HTR-8/SVneo (cell line): ENCODE measurements at regions not wholly inside any gene's neighbourhood (a gene's known extent, or its start where the extent isn't known, plus 50 kb on each side); places are given as distances from the start of the nearest gene placed in this dataset.
"Not testable (repeated sequence)": the region's sequence is repeated elsewhere in the genome, so short reads cannot be mapped to it uniquely, and the experiment has no call there.

ENCODE experiments used
- DNase-seq: peaks from one replicate; pipeline ENCODE4 v3.0.0; 2011; ENCODE audit warnings: low spot score, mixed read lengths; ENCODE audit not compliant: insufficient read length
- FAIRE-seq: peaks from 2 replicates; lab custom pipeline; 2011; peaks lifted over from hg19 to GRCh38; lab: Jason Lieb, UNC

DNA sequence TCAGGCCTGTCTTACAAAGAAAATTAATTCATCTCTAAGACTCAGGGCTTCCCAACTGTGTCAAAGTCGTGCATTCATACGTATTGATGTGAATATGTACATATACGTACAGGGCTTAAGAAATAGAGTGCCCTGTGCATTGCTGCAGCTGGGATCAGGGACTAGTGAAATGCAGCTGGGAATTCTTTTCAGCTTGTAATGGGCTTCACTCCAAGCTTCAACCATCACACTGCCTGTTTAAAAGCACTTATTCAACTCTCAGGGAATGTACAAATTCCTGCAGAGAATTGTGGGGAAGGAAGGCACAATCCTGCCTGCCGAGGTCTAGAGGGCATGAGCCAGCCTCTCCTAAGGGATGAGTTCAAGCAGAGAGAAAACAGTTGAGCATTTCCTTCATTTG is 59.6 kb upstream of the MAN2A1 start:
- DNase-seq = no peak

DNA sequence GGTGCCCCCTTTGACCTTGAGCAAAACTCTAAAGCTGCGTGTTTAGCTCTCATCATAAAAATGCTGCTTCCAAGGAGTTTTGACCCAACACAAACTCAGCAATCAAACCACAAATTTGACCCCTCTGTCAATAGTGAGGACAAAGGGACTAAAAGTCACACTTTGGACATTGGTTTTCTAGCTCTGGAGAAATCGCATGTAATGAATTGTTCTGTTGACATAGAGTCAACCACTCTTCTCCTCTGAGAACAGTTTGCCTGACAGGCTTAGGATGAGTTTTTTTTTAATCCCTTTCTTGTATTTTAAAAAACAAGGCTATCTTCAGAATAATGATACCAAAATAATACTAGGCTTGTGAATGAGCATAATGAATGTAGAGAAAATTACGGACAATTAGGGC is 61.1 kb upstream of the MAN2A1 start:
- DNase-seq = no peak
- FAIRE-seq = no peak

More for the DNA sequence above, 59.6 kb upstream of the MAN2A1 start:
- FAIRE-seq = no peak

DNA sequence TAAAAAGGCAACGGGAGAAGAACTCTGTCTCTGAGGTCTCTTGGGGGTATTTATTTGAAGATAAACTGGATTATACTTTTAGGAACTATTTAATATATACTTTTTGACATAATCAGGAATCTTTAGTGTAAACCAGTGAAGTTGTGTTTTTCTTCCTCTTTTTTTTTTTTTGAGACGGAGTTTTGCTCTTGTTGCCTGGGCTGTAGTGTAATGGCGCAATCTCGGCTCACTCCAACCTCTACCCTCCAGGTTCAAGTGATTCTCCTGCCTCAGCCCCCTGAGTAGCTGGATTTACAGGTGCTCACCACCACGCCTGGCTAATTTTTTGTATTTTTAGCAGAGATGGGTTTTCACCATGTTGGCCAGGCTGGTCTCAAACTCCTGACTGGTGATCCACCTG is 68.5 kb upstream of the MAN2A1 start:
- not testable (repeated sequence) for DNase-seq, FAIRE-seq

DNA sequence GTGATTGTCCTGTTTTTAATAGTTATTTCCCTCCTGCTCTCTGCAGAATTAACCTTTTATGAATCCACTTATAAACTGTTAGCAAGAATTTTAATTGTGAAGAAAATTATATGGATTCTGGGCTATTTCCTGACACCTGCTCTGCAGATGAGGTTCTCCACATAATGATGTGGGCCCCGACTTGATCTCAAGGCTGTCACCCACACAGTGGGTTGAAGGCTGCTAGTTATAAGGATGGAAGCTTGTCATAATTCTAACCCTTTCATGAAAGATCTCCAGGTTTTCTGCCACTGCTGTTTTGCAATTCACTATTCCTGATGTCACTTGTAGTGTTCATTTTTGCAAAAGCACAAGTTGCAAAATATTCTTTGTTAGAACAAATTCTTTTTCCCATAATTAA is 69.1 kb upstream of the MAN2A1 start:
- DNase-seq = no peak
- no peak for FAIRE-seq

DNA sequence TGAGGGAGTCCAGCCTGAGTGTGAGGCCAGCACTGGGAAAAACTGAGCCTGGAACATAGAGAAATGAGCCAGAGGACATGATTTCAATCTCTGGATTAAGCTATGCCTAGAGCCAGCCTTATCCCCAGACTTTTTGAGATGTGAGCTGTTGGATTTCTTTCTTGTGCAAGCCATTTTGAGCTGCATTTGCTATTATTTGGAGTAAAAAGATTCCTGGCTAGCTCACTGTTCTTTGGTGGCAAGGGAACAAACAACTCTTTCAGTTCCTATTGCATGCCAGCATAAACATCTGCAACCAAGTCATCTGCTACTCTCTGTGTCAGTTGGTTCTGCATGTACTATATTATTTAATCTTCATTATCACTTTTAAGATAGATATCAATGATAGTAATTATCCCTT is 70.1 kb upstream of the MAN2A1 start:
- DNase-seq (no peak), FAIRE-seq (no peak)

DNA sequence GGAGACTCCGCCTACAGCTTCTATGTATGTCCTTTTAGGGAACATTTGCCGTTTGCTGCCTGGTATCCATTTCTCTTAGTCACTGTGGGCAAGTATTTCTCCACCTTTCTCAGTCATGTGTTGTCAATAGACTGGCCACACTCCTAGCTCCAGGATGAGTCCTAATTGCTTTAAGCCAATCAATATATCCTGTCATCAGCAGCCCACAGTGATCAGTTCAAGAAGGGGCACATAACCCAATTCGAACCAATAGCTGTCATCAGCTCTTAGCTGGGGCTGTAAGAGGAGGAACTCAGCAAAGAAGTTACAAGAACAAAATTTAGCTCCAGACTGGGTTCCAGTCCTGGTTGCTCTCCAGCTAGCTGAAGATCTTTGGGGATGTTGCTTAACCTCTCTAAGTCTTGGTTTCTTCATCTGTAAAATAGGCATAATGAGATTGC is 70.7 kb upstream of the MAN2A1 start:
- no peak for DNase-seq
- FAIRE-seq = no peak

DNA sequence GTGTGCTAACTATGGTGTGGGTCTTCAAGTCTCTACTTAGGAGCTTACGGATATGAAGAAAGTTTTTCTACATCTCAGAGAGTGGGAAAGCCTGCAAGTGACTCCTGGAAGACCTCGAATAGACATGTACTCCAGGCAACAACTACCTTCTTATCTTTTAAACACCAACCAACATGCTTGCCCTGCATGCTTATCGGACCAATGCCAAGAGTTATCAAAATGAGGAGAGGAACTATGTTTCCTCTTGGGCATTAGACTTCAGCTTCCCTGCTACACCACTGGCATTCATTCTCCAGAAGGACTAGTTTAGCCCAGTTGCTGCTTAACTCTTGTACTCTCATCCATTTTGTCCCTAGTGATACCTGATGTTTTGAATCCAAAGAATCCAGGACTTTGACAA is 74.7 kb upstream of the MAN2A1 start:
- FAIRE-seq = no peak
- no peak for DNase-seq

DNA sequence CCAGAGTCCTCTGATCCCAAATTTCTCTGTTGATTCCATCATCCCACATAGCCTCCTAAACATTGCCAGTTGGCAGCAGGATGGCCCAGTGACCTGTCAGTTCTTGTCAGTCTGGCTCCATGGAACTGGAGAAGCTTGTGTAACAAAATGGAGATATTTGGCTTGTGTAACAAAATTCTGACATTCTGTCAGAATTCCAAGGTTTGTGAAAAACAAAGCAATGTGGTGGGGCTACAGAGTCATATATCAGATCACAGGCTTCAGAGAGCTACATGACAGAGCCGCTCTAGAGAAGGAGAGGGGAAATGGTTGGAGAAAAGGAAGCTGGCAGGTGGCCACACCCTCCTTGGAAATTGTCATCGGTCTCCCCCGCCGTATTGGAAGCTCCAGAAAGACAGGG is 75.4 kb upstream of the MAN2A1 start:
- no peak for DNase-seq
- no peak for FAIRE-seq

DNA sequence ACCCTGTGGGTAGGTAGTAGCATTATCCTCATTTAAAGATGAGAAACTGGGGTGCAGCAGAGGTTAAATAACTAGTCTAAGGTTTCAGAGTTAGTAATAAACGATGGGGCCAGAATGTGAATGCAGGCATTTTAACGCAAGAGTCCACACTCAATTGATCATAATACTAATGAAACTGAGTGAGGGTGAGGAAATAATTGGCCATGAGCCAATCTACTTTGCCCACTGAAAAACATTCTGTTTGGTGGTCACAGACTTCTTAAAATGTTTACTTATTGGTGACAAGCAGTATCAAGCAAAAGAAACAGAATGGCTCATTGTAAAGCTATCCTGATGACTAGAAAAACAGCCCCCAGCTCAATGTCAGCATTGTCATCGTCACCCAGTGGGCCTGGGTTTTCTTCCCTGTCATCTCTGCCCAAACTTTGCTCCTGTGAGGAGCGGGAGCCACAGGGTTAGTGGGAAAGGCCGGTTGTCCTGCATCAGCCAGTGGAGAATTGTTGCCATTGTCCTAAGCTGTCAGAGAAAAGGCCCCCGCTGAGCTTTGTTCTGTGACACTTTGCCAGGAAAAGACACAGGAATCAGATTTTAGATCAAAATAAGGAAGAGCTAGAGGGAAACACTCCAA is 77.3 kb upstream of the MAN2A1 start:
- no peak for FAIRE-seq
- DNase-seq = no peak

DNA sequence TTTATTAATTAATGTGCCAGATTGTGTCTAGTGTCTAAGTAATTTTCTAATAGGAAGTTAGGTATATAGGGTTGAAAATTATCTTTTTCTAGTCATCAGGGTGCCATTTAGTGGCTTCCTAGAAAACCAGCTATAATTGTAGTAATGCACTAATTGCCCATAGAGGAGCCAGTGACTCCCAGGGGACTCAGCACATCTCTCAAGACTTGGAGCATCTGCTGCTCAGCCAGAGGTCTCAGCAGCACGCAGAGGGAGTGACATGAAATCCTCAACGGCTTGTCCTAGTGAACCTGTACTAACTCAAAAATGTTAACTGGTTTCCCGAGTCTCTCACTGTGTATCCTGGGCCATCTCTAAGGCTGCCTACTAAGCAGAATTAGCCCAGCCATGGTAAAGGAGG is 78.2 kb upstream of the MAN2A1 start:
- DNase-seq (no peak), FAIRE-seq (no peak)

DNA sequence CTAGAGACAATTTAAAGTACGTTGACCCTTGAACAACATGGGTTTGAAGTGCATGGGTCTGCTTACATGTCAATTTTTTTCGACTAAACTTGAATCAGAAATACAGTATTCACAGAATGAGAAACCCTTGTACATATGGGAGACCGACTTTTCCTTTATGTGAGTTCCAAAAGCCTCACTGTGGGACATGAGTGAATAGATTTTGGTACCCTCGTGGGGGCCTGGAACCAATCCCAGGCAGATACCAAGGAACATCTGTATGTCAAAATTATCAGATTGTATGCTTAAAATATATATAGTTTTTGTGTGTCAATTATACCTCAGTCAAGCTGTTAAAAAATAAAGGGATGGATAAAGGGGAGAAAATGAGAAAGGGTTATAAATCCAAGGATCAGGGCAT is 78.7 kb upstream of the MAN2A1 start:
- DNase-seq (no peak), FAIRE-seq (no peak)

DNA sequence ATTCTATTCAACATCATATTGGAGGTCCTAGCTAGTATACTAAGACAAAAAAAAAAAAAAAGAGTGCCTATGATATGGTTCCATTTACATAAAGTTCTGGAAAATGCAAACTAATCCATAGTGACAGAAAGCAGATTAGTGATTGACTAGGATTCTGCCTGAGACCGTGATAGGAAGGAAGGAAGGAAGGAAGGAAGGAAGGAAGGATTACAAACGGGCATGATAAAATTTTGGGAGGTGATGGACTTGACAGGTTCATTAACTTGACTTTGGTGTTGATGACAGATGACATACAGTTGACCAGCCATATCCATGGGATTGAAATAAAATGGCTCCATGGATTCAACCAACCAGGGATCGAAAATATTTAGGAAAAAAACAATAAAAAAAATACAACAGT is 79.1 kb upstream of the MAN2A1 start:
- DNase-seq (no peak), FAIRE-seq (no peak)

DNA sequence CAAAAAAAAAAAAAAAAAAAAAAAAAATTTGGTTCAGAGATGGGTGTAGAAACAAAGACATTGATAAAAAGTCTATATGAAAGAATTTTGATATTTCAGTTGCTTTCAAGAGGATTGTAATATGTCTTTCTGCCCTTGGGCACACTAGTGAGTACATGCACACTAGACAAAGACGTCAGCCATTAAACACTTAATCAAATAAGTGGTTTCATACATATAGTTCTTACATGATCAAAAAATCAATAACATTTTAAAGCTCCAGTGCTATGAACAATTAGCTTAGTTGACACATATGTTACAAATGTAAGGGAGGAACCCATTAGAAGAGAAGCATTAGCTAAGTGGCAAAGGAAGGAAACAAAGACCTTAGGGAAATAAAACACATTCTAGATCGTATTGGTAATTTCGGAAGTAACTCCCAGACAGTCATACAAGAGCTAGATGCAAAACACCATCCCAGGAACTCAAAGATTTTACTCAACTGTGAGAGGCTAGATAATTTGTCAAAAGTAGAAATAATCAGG is 84.5 kb upstream of the MAN2A1 start:
- DNase-seq (no peak), FAIRE-seq (no peak)

DNA sequence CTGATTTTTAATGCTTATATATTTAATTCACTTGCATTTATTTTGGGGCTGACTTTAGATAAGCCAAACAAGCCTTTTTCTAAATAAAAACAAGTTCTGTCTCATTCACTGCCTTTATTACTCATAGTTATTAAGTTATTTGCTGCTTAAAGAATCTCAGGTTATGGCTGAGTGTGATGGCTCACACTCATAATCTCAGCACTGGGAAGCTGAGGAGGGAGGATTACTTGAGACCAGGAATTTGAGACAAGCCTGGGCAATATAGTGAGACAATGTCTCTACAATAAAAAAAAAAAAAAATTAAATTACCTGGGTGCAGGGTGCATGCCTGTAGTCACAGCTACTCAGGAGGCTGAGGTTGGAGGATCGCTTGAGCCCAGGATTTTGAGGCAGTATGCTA is 85.0 kb upstream of the MAN2A1 start:
- FAIRE-seq (no peak), DNase-seq (no peak)

DNA sequence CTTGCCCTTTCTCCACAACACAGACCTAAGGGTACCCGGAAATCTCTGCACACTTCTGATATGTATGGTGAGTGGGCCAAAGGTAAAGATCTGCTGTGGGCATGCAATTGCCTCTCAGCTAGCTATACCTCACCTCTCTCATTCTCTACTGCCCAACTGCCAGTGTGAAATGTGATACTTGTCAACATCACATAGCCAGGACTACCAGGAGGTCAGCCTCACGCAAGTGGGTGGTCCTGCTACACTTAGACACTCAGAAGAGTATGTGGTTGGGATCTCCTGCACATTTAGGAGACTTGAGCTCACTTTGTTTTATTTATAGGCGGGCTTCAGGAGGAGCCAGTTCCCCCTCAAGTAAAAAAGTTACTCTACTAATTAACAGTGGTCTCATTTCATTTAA is 88.0 kb upstream of the MAN2A1 start:
- no peak for DNase-seq
- no peak for FAIRE-seq

DNA sequence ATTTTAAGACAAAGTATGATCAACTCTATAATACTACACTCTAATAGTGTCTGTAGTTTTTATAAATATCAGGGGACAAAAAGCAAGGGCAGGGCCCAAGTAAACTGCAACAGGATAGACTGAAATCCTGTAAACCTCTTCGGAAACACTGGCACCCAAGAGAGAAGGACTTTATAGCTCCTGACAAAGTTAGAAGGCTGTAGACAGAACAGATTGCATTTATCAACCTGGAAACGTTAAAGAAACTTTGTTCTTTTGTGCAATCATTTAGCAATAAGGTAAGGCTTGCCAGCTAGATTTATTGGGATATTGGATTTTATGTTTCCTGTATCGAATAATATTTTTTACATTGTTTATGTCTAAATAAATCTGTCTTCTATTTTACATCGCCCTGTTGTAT is 91.8 kb upstream of the MAN2A1 start:
- no peak for DNase-seq
- no peak for FAIRE-seq

DNA sequence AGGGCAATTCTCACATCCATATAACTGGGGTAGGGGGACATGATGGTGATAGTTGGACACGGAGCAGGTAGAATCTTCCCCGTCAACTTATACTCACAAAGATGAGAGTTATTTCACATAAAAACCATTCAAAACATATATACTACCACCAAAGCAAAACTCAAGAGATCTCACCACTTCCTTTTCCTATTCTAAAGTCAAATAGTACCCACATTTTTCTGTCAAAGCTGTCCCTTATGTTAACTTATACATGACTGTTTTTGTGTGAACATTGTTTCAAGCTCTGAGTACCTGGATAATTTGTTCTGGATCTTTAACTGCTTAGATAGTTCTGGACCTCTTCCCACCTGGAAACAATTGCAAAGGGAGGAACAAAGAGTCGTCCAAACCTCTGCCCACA is 95.5 kb upstream of the MAN2A1 start:
- no peak for DNase-seq
- FAIRE-seq = no peak

DNA sequence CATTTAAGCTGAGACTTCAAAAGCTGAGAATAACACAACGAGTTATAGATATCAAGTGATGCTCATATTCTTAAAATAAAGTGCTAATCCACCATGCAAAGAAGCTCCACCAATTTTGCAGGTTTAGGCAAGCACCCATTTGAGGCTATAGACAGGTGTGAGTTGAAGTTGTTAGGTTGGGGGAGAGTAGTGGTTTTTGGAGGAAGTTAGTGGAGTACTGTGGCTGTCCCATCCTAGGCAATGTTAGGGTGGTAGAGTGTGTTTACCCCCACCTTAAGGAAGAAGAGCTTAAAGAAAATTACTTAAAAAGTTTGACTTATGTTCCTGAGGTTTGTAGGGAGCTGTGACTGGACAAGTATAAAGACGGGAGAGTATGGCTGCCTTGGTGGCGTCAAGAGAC is 98.9 kb upstream of the MAN2A1 start:
- FAIRE-seq (no peak), DNase-seq (no peak)

DNA sequence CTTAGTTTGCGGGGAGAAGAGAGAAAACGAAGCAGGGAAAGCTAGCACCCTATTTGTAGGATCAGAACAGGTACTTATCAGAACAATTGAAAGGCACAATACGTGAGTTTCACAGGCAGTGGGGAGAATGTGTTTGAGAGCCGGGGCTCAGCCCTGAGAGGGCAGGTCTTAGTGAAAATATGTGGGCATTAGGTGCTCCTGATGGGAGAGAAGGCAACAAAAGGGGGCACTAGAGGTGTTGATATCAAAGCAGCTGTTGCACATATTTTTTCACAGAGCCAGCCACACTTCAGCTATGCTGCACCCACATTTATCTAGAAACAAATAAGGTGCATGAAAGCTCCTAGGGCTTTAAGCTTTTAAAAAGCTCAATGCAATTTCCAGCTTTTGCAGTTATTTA is 99.7 kb upstream of the MAN2A1 start:
- DNase-seq (no peak), FAIRE-seq (no peak)

DNA sequence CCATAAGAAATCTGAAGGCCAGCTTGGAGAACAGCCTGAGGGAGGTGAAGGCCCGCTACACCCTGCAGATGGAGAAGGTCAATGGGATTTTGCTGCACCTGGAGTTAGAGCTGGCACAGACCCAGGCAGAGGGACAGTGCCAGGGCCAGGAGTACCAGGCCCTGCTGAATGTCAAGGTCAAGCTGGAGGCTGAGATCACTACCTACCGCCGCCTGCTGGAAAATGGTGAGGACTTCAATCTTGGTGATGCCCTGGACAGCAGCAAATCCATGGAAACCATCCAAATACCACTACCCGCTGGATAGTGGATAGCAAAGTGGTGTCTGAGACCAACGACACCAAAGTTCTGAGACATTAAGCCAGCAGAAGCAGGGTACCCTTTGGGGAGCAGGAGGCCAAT is 100.5 kb upstream of the MAN2A1 start:
- DNase-seq = no peak
- FAIRE-seq = no peak

DNA sequence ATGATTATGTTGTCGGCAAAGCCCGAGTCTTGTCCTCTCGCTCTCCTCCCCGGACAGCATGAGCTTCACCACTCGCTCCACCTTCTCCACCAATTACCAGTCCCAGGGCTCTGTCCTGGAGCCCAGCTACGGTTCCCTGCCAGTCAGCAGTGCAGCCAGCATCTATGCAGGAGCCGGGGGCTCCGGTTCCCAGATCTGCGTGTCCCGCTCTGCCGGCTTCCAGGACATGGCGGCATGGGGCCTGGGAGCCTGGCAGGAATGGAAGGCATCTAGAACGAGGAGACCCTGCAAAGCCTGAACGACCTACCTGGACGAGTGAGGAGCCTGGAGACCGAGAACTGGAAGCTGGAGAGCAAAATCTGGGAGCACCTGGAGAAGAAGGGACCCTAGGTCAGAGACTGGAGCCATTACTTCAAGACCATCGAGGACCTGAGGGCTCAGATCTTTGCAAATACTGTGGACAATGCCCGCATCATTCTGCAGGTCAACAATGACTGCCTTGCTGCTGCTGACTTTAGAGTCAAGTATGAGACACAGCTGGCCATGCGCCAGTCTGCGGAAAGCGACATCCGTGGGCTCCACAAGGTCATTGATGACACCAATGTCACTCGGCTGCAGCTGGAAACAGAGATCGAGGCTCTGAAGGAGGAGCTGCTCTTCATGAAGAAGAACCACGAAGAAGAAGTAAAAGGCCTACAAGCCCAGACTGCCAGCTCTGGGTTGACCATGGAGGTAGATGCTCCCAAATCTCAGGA is 101.3 kb upstream of the MAN2A1 start:
- no peak for DNase-seq
- FAIRE-seq = no peak
